ENCODE measurements at regions not wholly inside any gene's neighbourhood (a gene's known extent, or its start where the extent isn't known, plus 50 kb on each side); places are given as distances from the start of the nearest gene placed in this dataset.
"Not testable (repeated sequence)": the region's sequence is repeated elsewhere in the genome, so short reads cannot be mapped to it uniquely, and the experiment has no call there.

DNA sequence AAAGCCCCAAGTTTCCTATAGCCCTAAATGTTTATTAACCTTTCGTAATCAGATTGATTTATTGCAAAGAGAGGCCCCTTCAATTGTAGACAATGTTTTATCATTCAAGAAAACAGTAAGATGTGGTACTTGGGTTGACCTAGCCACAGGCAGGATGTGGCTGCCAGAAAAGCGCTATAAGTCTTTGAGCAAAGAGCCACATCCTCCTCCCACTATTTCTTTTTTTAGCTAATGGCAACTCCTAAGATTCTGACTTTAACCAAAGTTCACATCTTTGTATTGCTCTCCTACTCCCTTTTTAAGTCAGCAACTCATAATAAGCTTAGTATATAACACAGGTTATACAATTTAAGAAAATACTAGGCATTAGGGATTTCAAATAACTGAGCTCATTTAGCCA lies 70.7 kb upstream of the PPP3CA start:
- no peak for DNase-seq (ENCODE audit: low spot score)

DNA sequence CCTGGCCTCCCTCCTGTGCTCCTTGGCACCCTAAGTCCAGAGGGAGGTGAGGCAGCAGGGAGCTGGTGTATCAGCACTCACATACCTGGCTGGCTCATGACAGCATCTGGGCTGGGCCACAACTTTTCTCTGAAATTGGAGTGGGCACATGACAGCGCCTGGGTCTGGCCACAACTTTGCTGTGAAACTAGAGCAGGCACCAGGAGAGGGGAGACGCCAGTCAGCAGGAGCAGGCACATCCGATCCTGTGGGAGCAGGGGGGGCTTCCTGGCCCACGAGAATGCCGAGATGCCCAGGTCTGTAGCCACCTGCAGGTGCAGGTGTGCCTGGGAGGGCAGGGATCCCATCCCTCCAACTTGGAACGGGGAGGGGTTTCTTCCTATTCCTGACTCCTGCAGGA lies 69.7 kb upstream of the PPP3CA start:
- no peak for DNase-seq (ENCODE audit: low spot score)

DNA sequence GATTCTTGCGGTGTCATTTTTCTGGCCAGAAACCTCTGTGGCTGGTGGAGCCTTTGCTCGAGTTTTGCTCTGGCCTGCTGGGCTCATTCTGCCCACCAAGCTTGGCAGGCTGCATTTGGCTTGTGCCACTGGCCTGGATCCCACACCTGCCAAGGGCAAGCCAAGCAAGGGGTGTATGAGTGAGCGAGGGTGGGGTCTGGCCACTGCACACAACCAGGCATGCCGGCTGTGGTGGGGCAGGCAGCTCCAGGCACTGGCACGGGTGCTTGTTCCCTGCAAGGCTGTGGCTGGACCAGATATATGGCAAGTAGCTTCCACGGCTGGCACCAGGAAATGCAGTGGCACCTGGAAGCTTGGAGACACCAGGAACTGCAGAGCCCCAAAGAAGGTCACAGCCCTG lies 68.6 kb upstream of the PPP3CA start:
- no peak for DNase-seq (ENCODE audit: low spot score)

DNA sequence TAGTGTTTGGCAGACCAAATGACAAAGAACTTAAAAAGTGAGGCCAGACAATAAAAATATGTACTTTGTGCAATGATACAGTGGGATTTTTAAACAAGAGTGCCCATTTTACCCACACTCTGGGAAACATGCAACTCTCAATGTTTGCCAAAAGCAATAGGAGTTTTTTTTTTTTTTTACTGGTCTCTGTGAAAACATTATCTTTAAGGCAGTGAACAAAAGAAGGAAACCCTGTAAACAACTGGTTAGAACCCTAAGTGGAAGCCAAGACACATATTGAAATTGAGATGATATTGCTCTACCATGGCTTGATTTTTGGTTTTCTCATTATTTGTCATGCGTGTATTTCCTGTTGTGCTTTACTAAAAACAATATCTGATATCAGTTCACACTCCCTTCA lies 67.2 kb upstream of the PPP3CA start:
- no peak for DNase-seq (ENCODE audit: low spot score)

DNA sequence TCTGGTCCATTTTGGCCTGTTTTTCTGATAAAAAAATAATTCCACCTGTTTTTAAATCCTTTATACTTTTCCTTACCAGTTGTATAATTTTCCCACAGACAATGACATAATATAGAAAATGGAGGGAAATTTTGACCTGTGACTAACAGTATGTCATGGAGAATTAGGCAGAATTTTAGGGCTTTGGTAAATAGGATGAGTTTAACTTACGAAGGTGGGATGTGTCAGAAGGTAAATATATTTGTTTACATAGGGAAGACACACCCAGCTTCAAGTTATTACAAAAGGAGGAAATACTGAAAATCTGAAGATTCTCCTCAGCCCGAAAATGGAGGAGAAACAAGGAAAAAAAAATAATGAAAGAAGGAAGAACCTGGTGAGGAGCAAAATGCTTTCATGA lies 64.6 kb upstream of the PPP3CA start:
- DNase-seq (ENCODE audit: low spot score): no peak

DNA sequence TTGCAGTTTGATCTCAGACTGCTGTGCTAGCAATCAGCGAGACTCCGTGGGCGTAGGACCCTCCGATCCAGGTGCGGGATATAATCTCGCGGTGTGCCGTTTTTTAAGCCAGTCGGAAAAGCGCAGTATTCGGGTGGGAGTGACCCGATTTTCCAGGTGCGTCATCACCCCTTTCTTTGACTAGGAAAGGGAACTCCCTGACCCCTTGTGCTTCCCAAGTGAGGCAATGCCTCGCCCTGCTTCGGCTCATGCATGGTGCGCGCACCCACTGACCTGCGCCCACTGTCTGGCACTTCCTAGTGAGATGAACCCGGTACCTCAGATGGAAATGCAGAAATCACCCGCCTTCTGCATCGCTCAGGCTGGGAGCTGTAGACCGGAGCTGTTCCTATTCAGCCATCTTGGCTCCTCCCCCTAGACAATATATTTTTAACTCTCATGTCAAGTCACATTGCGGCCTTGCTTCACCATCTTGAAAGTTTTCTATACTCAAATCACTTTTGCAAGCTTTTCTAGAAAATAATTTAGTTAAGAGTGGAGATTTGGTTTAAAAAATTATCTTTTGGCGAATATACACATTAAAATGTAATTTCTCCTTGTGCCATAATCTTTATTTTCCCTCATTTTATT lies 64.1 kb upstream of the PPP3CA start:
- DNase-seq (ENCODE audit: low spot score): not testable (repeated sequence)

DNA sequence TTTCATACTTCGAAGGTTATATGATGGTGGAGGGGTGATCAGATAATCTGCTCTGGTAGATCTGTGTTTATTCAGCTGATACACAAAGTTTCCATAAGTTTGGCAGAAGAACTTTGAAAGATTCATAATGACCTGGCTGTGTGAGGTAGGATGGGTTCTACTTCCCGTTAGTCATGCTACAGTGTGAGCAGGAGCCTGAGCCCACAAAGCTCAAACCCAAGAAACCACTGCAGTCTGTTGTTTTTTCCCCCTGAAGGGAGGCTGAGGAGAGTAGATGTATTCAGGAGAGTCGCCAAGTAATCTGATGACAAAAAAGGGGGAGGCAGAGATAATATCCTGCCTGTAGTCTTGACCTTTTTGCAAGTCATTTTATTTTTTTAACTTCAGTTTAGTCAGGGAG lies 52.8 kb upstream of the PPP3CA start:
- DNase-seq (ENCODE audit: low spot score): no peak

DNA sequence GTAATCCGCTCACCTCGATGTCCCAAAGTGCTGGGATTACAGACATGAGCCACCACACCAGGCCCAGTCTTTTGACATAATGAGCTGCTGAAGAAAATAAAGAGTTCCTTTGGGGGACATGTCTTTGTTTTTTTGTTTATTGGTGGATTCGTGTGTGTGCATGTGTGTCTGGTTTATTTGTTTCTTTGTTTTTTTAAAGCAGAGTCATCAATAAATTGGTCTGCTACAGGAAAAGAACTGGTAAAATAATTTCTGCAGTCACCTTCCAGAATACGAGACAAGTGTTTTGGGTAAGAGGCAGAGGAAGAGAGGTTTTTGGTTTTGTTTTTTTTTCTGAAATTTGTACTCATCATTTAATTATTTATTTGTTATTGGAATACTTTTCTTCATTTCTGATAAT lies 51.5 kb upstream of the PPP3CA start:
- DNase-seq (ENCODE audit: low spot score): no peak
